ENCODE measurements at regions not wholly inside any gene's neighbourhood (a gene's known extent, or its start where the extent isn't known, plus 50 kb on each side); places are given as distances from the start of the nearest gene placed in this dataset.

DNA sequence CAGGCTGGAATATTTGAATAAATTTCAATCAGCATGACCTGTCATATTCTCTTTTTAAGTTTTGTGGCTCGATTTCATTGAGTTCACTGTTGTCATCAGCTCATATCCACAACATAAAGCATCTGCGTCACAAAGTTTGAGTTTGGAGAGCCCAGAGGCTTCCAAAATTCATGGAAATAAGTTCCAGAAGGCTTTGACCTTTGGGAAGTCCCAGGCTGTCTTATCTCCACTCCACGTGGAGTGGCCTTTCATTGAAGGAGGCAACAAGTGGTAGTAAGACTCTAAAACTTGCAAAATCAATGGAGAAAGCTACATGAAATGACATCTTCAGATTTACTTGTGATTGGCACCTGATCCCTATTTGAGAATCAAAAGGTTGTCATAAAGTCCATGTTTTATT, 54.1 kb upstream of the UNC5C start:
- Mint-ChIP-seq H3K27ac (ENCODE audit: low read depth, unreplicated experiment) (no peak overlapping the region), H3K36me3 (ENCODE audit: insufficient read depth, unreplicated experiment) (peaks cover 4% of the 10 kb centered on the region), H3K27me3 (ENCODE audit: insufficient read depth, unreplicated experiment) (no peaks in the 10 kb centered on the region), H3K4me1 (ENCODE audit: insufficient read depth, unreplicated experiment) (no peaks in the 10 kb centered on the region), H3K9me3 (ENCODE audit: unreplicated experiment) (no peaks in the 10 kb centered on the region), H3K4me3 (ENCODE audit: unreplicated experiment) (no peak overlapping the region)
- CTCF ChIA-PET: interaction anchor here (0.6 to 1.1 kb wide), 2 partner anchors 13 to 210 kb away, joined by 3 read pairs; no protein-coding TSS in a partner anchor
- POLR2A ChIA-PET: no interaction called here
- DNase-seq (ENCODE audit: unreplicated experiment): no peak
- no peak for TF ChIP-seq CTCF (IDR thresholded peaks at IDR 0.05; ENCODE audit: unreplicated experiment)
- no TSS peak for BruUV-seq (replicated peaks)
- intact Hi-C loops (cut with micrococcal nuclease): no loop called here

DNA sequence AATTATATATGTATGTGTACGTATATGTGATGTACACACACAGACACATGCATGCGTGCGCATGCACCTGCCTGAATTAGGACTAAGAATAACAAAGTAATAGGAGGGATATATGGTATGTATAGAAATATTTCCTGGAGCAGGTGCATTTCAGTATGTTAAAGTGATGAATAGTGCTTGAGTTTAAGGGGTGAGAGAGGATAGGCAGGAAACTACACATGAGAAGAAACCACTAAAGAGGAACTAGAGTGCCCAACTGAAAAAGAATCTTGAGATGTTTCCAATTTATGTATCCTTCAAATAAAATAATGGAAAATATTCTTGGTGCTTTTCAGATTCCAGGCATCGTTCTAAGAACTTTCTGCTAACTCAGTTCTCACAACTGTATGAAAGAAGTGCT, 52.6 kb upstream of the UNC5C start:
- no peaks in the 10 kb centered on the region for H3K27me3 Mint-ChIP-seq (ENCODE audit: insufficient read depth, unreplicated experiment)
- BruUV-seq (replicated peaks): no TSS peak
- H3K4me1 Mint-ChIP-seq (ENCODE audit: insufficient read depth, unreplicated experiment): no peaks in the 10 kb centered on the region
- intact Hi-C loops (cut with micrococcal nuclease): no loop called here
- no peak for TF ChIP-seq CTCF (IDR thresholded peaks at IDR 0.05; ENCODE audit: unreplicated experiment)
- H3K9me3 Mint-ChIP-seq (ENCODE audit: unreplicated experiment): no peaks in the 10 kb centered on the region
- ChIA-PET POLR2A (interaction anchor here (0.7 kb wide), 1 partner anchor 783 kb away, joined by 3 read pairs; no protein-coding TSS in a partner anchor), CTCF (no interaction called here)
- H3K36me3 Mint-ChIP-seq (ENCODE audit: insufficient read depth, unreplicated experiment): peaks cover 4% of the 10 kb centered on the region
- H3K4me3 Mint-ChIP-seq (ENCODE audit: unreplicated experiment): no peak overlapping the region
- no peak overlapping the region for H3K27ac Mint-ChIP-seq (ENCODE audit: low read depth, unreplicated experiment)
- DNase-seq (ENCODE audit: unreplicated experiment): no peak

- H3K4me1 Mint-ChIP-seq (ENCODE audit: insufficient read depth, unreplicated experiment): no peaks in the 10 kb centered on the region
Observed at GRCh38 chr4:95599777-95600400, 51.1 kb upstream of the UNC5C start.

More at GRCh38 chr4:95599777-95600400, 51.1 kb upstream of the UNC5C start:
- no TSS peak for BruUV-seq (replicated peaks)
- no peak for DNase-seq (ENCODE audit: unreplicated experiment)
- no peaks in the 10 kb centered on the region for H3K27me3 Mint-ChIP-seq (ENCODE audit: insufficient read depth, unreplicated experiment)
- peaks cover 4% of the 10 kb centered on the region for H3K36me3 Mint-ChIP-seq (ENCODE audit: insufficient read depth, unreplicated experiment)
- CTCF ChIA-PET: interaction anchor here (0.5 to 0.7 kb wide), 2 partner anchors 107 to 516 kb away, joined by 3 to 5 read pairs; no protein-coding TSS in a partner anchor
- H3K9me3 Mint-ChIP-seq (ENCODE audit: unreplicated experiment): no peaks in the 10 kb centered on the region
- no peak overlapping the region for H3K27ac Mint-ChIP-seq (ENCODE audit: low read depth, unreplicated experiment)
- no peak overlapping the region for H3K4me3 Mint-ChIP-seq (ENCODE audit: unreplicated experiment)
- no peak for TF ChIP-seq CTCF (IDR thresholded peaks at IDR 0.05; ENCODE audit: unreplicated experiment)
- POLR2A ChIA-PET: no interaction called here
- intact Hi-C loops (cut with micrococcal nuclease): no loop called here
